Fibroblast of skin of scalp (primary cell): ENCODE measurements at regions not wholly inside any gene's neighbourhood (a gene's known extent, or its start where the extent isn't known, plus 50 kb on each side); places are given as distances from the start of the nearest gene placed in this dataset.
"Not testable (repeated sequence)": the region's sequence is repeated elsewhere in the genome, so short reads cannot be mapped to it uniquely, and the experiment has no call there.

Experiments used
- DNase-seq: peaks from one replicate; pipeline ENCODE4 v3.0.0-alpha.2; 2013

DNA sequence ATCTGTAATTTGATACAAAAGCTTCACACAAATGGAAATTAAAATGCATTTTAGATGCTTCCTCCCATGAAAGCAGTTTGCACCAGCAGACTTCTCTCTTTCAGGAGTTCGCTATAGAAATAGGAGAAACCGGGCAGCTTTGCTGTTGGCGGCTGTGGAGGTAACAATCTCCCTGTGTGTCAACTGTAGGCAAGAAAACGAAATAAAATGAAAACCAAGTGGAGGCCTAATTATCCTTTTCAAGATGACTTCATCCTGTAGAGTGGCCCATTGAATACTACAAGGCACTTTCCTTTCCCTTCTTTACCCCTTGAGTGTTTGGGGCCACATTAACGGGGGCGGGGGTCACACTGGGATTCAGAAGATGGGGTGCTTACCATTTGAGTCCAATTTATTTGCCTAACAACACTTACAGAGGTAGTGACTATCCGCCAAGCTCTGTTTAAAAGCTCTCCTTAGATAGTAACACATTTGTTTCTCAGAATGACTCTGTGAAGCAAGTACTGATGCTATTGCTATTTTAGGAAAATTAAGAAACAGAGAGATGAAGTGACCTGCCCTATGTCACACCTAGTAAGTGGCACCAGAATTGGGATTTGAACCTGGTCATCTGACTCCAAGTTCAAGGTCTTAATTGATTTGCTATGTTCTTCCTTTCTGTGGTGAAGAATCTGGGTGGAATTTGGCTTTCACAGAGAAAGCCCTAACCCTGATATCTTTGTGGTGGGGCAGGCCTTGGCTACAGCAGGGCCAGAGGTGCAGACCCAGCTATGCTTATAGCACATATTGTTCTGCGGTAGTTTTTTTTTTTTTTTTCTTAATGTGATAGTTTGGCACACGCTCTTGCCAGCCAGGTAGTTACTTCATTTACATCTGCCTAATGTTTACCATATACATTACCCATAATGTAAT is 125.5 kb upstream of the MPHOSPH6 start:
- DNase-seq: no peak

DNA sequence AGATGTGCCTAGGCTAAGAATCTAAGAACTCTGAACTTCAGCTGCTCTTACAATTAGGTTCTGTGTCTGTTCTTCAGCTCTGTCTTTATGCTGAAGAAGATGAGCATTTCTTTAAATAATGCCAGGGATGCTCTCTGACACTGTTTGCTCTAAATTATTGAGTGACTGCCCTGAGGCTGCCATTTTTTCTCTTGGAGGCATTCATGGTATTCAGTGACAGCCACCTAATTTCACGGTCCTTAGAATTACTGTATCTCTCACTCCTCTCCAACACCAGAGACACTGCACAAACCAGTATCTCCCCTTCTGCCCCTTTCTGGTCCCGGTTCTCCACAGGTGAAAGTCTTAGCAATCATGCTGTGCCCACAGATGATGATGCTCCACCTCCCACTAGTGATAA is 123.6 kb upstream of the MPHOSPH6 start:
- DNase-seq: no peak

DNA sequence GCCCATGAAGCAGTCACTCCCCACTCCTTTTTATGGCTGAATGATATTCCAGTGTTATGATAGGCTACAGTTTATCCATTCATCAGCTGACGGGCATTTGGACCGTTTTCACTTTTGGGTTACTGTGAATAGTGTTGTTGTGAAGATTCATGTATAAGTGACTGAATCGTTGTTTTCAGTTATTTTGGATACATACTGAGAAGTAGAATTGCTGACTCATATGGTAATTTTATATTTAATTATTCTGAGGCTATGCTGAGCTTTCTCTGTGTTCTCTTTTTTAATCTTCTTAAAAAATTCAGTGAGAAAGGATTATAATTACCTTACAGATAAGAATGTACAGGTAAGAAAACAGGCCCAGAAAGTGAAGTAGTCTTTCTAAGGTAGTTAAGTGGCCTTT is 117.9 kb upstream of the MPHOSPH6 start:
- no peak for DNase-seq

DNA sequence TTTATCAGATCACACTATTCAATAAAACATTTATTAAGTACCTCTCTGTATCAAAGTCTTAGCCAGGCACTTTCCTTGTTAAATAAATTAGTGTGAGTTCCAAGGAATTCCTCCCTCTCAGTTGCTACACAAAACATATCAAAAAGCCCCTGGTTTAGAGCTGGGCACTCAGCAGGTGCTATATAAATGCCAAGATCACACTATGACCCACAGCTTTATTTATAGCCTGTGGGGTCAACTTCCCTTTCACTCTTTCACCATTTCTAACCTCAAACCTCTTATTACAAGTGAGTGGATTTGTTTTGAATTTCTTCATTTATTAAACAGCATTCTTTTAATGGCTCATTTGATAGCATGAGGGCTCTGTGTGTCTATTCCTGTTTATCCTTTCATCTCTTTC is 112.6 kb upstream of the MPHOSPH6 start:
- no peak for DNase-seq

DNA sequence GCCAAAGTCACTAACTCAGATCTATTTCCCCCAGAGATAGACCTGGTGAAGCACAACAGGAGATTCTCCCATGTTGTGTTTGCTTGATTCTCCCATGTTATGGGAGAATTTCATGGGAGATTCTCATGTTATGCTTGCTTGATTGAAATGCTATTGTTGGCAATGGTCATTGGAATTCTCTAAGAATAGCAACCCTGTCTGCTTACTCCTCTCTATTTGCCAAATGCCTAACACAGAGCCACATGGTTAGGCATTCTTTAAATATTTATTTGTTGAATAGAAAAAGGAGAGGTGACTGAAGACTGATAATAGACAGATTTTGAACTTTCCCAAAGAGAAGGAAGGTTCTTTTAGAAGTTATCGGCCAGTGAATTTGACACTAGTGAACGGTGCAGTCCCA is 111.5 kb upstream of the MPHOSPH6 start:
- peak; percentile 2 for DNase-seq

DNA sequence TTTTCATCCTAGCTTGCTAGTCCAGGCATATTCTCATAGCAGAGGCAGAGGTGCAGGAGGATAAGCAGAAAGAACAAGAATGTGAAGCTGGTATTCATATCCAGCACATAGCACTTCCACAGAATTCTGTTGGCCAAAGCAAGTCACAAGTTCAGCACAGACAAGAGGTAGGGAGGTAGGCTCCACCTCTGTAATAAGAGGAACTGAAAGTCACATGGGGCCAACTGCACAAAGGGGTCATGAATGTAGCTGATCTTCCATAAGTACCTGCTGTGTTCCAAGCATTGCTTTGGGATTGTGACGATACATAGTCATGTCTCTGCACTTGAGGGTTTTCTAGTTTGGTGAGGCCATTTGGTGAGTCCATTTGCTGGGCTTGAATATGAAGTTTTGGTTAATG is 110.8 kb upstream of the MPHOSPH6 start:
- DNase-seq: no peak

DNA sequence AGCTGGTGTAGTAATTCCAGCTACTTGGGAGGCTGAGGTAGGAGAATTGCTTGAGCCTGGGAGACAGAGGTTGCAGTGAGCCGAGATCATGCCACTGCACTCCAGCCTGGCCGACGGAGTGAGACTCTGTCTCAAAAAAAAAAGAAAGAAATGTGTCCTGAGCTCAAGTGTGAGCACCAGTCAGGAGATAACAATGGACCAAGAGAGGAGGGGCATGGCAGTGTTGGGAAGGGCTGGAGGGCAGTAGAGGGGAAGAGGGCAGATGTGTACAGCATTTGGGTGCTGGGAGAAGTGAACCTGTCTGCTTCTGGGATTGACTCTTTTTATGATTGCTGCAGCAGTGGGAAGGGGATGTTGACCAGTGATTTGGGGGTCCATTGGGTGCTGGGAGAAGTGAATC is 105.3 kb upstream of the MPHOSPH6 start:
- DNase-seq: not testable (repeated sequence)

DNA sequence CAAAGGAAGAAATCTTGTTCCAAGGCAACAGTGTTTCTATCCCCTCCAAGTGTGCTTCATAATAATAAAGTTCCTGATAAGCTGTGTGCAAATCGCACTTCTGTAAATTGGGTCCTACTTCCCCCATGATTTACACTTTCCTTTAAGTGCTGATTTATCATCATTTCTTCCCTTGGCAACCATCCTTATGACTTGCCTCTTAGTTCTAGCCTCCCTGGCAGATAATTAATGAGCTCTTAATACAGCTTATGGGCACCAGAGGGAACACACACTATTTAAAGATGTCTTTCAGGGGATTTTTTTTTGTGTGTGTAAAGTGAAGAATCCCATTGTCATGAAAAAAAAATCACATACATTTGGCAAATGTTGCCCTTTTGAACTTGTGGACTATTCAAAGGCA is 101.6 kb upstream of the MPHOSPH6 start:
- no peak for DNase-seq

DNA sequence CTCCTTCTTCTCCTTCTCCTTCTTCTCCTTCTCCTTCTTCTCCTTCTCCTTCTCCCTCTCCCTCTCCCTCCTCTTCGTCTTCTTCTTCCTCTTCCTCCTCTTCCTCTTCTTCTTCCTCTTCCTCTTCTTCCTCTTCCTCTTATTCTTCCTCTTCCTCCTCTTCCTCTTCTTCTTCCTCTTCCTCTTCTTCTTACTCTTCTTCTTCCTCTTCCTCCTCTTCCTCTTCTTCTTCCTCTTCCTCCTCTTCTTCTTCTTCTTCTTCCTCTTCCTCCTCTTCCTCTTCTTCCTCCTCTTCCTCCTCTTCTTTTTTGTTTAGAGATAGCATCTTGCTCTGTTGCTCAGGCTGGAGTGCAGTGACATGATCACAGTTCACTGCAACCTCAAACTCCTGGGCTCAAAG is 97.7 kb upstream of the MPHOSPH6 start:
- not testable (repeated sequence) for DNase-seq

DNA sequence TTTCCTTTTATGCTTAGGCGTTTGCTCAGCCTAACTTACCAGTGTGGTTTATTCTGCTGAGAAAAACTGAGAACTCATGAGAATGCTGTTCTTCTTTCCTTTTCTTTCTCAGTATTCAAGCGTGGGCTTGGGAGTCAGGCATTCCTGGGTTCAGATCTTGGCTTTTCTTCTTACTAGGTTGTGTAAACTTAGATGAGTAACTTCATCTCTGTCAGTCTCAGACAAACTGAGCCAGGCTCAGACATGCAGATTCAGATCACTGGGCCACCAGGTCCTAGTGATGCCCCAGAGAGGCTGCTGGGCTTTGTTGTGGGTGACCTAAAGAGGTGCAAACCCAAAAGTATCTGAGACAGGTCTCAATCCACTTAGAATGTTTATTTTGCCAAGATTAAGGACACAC is 95.8 kb upstream of the MPHOSPH6 start:
- DNase-seq: no peak

DNA sequence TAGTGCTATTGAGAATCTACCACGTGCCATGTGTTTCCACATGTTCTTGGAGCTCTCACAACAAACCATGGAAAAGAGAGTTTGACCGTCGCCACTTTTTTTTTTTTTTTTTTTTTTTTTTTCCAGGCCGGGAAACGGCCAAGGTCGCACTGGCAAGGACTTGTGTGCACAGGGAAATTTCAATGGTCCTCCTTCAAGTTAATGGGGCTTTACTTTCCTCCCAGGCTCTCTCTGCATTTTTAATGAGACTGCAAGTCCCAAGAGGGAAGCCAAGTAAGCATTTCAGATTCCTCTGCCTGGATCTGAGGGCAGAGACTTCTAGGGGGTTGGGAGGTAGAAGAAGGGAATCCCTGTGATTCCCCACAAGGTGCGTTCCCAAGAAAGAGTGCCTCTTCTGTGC is 94.7 kb upstream of the MPHOSPH6 start:
- no peak for DNase-seq

DNA sequence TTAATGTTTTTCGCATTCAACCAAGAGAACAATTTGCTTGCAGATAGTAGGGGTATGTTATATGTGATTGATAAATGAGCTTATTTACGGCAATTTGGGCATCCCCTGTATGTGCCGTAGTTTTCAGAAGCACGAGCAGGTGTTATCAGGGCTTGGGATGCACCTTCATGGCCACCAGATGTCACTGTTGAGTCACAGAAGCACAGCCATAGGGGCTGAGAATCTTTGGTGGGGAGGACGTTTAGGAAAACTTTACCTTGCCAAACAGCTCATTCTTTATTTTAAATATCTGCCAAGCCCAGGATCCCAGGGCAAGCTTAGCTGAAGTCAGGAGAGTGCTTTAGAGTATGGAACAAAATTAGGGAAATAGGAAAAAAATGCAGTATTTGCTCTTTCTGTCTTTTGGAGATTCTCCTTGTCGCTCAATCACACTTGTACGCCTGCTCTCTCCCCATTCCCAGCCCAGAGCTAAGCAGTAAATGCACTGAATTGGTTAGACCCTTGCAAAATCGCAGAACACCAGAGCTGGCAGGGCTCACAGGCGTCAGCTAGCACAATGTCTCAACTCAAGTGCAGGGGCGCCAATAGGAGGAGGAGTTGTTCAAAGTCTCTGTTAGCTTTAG is 93.6 kb upstream of the MPHOSPH6 start:
- peak; percentile 61 for DNase-seq

DNA sequence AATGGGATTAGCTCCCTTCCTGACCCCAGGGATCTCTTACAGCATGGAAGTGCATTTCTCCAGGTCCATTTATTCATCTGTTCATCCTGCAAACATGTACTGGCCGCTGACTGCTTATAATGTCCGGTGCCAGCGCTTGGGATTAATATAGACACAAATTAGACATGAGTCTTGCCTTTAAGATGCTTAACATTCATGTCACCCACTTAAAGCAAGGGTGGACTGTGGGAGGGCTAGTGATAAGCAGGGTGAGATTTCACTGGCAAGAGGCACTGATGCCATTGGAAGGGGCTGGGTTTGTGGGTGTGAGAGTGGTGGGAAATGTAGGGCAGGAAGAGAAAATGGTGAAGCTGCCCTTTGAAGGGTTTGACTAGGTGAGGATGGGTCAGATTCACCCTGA is 92.2 kb upstream of the MPHOSPH6 start:
- DNase-seq: no peak

DNA sequence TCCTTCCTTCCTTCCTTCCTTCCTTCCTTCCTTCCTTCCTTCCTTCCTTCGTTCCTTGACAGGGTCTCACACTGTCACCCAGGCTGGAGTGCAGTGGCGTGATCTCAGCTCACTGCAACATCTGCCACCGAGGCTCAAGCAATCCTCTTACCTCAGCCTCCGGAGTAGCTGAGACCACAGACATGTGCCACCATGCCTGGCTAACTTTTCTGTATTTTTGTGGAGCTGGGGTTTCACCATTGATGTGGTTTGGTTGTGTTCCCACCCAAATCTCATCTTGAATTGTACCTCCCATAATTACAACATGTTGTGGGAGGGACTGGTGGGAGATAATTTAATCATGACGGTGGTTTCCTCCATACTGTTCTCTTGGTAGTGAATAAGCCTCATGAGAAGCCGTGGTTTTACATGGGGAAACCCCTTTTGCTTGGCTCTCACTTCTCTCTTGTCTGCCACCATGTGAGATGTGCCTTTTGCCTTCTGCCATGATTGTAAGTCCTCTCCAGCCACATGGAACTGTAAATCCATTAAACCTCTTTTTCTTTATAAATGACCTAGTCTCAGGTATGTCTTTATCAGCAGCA is 90.3 kb upstream of the MPHOSPH6 start:
- no peak for DNase-seq

DNA sequence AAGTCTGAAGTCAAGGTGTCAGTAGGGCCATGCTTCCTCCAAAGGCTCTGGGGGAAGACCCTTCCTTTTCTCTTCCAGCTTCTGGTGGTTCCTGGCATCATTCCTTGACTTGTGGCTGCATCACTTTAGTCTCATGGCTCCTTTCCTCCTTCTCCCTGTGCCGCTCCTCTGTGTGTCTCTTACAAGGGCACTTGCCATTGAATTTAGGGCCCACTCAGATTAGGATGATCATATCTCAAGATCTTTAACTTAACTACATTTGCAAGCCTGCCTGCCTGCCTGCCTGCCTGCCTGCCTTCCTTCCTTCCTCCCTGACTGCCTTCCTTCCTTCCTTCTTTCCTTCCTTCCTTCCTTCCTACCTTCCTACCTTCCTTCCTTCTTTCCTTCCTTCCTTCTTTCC is 89.7 kb upstream of the MPHOSPH6 start:
- DNase-seq: no peak

DNA sequence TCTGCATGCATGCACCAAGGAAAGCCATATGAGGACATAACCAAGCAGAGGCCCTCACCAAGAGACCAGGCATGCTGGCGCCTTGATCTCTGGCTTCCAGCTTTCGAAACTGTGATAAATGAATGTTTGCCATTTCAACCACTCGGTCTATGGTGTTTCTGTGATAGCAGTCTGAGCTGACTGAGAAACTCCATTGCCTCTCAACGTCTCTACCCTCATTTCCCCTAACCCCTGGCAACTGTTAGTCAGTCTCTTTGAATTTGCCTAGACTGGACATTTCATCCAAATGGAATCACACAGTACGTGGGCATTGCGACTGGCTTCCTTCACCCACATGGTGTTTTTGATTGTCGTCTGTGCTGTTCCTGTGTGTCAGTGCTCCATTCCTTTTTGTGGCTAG is 88.0 kb upstream of the MPHOSPH6 start:
- DNase-seq: no peak

DNA sequence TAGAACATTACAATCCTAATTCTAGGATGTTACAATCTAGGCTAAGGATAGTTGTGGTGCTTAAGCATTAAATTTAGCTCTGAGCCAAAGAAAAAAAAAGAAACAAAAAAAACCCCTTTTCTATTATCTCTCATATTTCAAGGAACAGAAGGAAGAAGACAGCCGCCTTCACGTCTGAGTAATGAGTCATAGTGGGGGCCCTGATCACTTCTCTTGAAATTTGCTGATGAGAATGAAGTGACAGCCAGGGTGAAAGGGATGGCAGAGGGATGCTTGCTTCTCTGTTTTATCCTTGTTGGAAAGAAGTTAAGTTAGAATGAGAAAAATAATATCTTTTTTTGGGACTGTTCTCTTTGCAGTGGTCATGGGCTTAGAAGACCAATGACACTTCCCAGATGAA is 82.6 kb upstream of the MPHOSPH6 start:
- no peak for DNase-seq

DNA sequence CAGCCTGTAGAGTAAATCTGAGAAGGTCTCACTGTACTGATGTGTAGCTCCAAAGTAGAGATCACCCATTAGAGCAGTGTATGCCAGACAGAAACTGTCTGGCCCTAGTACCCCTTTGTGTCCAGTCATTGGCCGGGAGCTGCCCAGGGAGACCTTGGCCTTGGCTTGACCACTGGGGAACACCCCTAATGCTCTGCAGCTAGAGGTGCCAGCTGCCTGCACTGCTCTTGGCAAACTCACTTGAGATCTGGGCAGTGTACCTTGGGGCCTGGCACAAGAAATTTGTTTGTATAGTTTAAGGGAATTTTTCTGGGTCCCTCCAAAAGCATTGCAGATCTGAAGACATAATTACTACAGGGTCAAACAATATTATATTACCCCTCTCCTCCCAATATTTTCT is 78.7 kb upstream of the MPHOSPH6 start:
- DNase-seq: no peak

DNA sequence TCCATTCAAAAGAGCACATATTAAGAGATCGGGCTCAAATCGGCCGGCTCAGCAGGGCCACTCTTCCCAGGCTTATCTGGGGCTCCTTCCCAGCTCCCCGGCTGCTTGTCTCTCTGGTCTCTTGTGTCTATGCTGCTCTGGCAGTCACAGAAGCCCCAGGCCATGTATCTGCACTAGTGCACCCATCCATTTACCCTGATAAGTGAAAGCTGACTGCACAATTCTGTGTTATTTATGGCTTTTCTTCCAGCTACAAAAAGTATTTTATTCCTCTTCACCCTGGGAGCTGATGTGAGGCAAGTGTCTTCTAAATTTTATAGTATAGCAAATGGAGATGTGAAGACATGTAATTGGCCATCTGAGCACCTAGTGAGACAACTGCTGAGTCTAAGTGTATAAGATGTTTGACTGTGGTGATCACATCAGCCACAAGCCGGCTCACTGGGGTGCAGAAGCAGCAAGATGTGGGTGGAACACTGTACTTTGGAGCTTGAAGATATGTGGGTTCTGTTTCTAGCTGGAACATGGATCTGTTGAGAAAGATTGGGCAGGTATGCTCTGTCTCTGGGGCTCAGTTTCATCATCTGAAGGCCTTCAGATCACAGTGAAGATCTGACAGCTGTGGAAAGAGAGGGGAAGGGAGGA is 78.1 kb upstream of the MPHOSPH6 start:
- DNase-seq: no peak

DNA sequence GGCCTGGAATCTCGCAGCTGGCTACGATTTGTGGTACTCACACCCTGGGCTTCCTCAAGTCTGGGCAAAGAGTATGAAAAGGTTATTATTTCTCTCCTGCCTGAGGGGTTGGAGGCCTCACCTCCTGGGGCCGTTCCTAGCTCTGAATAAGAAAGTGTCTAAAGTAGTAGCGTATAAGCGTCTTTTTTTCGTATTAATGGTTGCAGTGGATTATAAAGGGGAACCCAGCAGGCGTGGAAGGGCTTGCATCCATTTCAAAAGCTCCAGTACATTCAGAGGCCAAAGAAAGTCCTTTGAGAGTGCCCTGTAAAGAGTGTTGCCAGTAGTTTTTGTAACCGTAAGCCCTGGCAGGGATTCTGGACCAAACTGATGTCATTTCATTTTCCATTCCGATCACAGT is 72.2 kb upstream of the MPHOSPH6 start:
- no peak for DNase-seq

DNA sequence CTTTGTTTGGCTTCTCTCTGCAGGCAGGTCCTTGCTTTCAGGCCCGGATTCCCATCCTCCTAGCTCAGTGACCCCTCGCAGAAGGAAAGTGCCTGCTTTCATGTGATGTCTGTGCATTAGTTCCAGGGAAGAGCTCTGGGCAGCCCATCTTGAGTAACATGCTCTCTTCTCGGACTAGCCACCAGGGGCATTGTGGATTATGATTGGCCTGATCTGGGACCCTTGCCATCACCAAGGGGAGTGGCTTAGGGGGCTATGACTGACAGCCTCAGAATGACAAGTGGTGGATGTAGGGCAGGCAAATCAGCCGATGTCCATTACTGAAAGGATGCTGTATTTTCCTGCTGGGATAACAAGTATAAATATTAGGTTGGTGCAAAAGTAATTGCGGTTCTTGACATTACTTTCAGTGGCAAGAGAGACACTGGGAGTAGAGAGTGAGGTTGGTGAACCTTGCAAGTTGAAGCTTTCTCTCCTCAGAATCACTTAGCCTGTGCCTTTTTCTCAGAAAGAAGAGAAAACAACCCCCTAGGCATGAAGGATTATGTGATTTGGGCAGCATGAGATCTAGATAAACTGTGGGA is 71.5 kb upstream of the MPHOSPH6 start:
- no peak for DNase-seq

DNA sequence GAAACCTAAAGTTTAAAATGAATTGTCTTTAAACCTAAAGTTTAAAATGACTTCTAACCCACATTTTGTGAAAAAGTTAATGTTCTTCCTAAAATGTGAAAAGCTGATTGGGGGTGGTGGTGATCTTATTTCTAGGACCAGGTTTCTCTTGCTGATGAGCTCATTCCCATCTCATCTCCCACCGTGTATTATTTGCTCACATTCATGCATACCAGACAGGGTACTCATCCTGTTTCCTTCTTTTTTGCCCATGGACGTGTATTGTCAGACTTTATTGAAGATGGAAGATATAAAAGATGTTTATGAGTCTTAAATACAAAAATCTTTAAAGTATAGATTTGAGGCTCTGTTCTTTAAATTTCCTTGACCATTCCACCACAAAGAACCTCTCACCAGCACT is 70.1 kb upstream of the MPHOSPH6 start:
- no peak for DNase-seq

DNA sequence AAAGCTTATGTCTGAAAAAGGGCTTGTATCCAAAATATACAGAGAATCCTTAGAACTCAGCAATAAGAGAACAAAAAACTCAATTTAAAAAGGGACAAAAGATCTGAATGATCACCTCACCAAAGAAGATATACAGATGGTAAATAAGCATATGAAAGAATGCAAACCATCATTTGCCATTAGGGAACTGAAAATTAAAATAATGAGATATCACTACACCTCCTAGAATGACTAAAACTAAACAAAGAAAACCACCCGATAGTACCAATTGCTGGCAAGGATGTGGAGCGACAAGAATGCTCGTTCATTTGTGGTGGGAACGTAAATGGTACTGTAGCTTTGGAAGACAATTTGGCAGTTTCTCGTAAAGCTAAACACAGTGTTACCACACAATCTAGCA is 66.9 kb upstream of the MPHOSPH6 start:
- no peak for DNase-seq
